ENCODE measurements at regions not wholly inside any gene's neighbourhood (a gene's known extent, or its start where the extent isn't known, plus 50 kb on each side); places are given as distances from the start of the nearest gene placed in this dataset.

DNA sequence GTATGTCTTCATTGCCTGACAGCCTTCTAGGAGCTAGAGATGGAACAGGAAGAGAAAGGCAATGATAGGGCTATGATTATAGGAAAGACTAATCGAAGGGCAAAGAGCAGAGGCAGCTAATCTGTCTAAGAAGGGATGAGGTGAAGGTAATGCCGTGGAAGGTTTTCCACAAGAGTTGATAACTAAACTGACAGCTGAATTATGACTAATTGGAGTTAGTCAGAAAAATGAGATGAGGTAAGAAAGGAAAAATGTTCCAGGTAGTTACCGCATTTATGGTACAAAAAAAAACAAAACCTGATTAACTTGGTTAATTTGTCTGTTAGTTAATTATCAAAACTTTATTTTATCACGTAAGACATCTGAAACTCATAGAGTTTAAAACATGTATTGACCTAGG lies 260.3 kb downstream of the SLITRK6 start:
- TF ChIP-seq, protein P1, sequence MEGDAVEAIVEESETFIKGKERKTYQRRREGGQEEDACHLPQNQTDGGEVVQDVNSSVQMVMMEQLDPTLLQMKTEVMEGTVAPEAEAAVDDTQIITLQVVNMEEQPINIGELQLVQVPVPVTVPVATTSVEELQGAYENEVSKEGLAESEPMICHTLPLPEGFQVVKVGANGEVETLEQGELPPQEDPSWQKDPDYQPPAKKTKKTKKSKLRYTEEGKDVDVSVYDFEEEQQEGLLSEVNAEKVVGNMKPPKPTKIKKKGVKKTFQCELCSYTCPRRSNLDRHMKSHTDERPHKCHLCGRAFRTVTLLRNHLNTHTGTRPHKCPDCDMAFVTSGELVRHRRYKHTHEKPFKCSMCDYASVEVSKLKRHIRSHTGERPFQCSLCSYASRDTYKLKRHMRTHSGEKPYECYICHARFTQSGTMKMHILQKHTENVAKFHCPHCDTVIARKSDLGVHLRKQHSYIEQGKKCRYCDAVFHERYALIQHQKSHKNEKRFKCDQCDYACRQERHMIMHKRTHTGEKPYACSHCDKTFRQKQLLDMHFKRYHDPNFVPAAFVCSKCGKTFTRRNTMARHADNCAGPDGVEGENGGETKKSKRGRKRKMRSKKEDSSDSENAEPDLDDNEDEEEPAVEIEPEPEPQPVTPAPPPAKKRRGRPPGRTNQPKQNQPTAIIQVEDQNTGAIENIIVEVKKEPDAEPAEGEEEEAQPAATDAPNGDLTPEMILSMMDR (IDR thresholded peaks at IDR 0.05): no peak
- TF ChIP-seq POLR2A (IDR thresholded peaks at IDR 0.05) (no peak), EP300 (IDR thresholded peaks at IDR 0.05) (no peak)
